ENCODE measurements at regions not wholly inside any gene's neighbourhood (a gene's known extent, or its start where the extent isn't known, plus 50 kb on each side); places are given as distances from the start of the nearest gene placed in this dataset.

GRCh38 chr7:84605301-84605700, 410.7 kb upstream of the SEMA3A start:
- no peak overlapping the region for H2BK15ac ChIP-seq (ENCODE audit: low read length)
- H4K91ac ChIP-seq (ENCODE audit: low read depth, low read length, poor library complexity) = no peak overlapping the region
- no peaks in the 10 kb centered on the region for H3K36me3 ChIP-seq (replicated peaks in 1 of 2; ENCODE audit: control insufficient read depth in 2 of 2, insufficient read depth in 2 of 2, low read length in 2 of 2)
- no peak overlapping the region for H2BK5ac ChIP-seq (ENCODE audit: low read length)
- H3K4ac ChIP-seq (ENCODE audit: low read length) = no peak overlapping the region
- H3K4me1 ChIP-seq (ENCODE audit: control insufficient read depth in 2 of 2, insufficient read depth in 1 of 2, low read depth in 1 of 2, low read length in 2 of 2) = no peaks in the 10 kb centered on the region
- no peak overlapping the region for H3K27ac ChIP-seq (replicated peaks; ENCODE audit: low read length)
- H4K8ac ChIP-seq (ENCODE audit: low read depth, low read length) = no peak overlapping the region
- no peaks in the 10 kb centered on the region for H3K79me1 ChIP-seq (ENCODE audit: low read depth, low read length)
- no peak overlapping the region for H3K18ac ChIP-seq (ENCODE audit: low read length)
- no CpG with 5 or more reads among the region's 2 CpGs for WGBS, 2 donors (ENCODE audit: extremely low coverage in 2 of 2, insufficient read length in 2 of 2, insufficient replicate concordance in 1 of 2)
- no peak overlapping the region for H3K4me2 ChIP-seq (ENCODE audit: insufficient read depth, low read length, poor library complexity, severe bottlenecking)
- H2AFZ ChIP-seq (ENCODE audit: low read length) = no peak overlapping the region
- no peak overlapping the region for H2AK5ac ChIP-seq (ENCODE audit: low read depth, low read length)
- peaks cover 3 to 11% of the 10 kb centered on the region in 2 donors for H3K9me3 ChIP-seq (replicated peaks in 1 of 2; ENCODE audit: control insufficient read depth in 2 of 2, insufficient read depth in 1 of 2, low read depth in 1 of 2, low read length in 2 of 2)
- no peak overlapping the region for H3K9ac ChIP-seq (ENCODE audit: low read depth, low read length, poor library complexity)
- no peak for DNase-seq (ENCODE audit: low spot score)
- no peak overlapping the region for H2BK120ac ChIP-seq (ENCODE audit: low read depth, low read length)
- no peaks in the 10 kb centered on the region for H3K27me3 ChIP-seq (ENCODE audit: control insufficient read depth in 3 of 3, insufficient read depth in 3 of 3, low read depth in 1 of 3, low read length in 3 of 3)
- no peak overlapping the region for H3K4me3 ChIP-seq (ENCODE audit: low read length in 2 of 2)
- H2BK12ac ChIP-seq (ENCODE audit: low read length) = no peak overlapping the region
- no peak overlapping the region for H3K23ac ChIP-seq (ENCODE audit: low read depth, low read length, poor library complexity)
- no peak overlapping the region for H3K14ac ChIP-seq (ENCODE audit: low read length)

- Histone ChIP-seq H3K9ac (ENCODE audit: low read depth, low read length, poor library complexity) (no peak overlapping the region), H2BK15ac (ENCODE audit: low read length) (no peak overlapping the region), H2AFZ (ENCODE audit: low read length) (peak overlapping the region; percentile 38), H3K4me1 (ENCODE audit: control insufficient read depth in 2 of 2, insufficient read depth in 1 of 2, low read depth in 1 of 2, low read length in 2 of 2) (no peaks in the 10 kb centered on the region), H2BK12ac (ENCODE audit: low read length) (no peak overlapping the region), H3K23ac (ENCODE audit: low read depth, low read length, poor library complexity) (no peak overlapping the region), H3K18ac (ENCODE audit: low read length) (no peak overlapping the region), H3K4me2 (ENCODE audit: insufficient read depth, low read length, poor library complexity, severe bottlenecking) (no peak overlapping the region), H2BK120ac (ENCODE audit: low read depth, low read length) (no peak overlapping the region), H3K79me1 (ENCODE audit: low read depth, low read length) (no peaks in the 10 kb centered on the region), H3K36me3 (replicated peaks in 1 of 2; ENCODE audit: control insufficient read depth in 2 of 2, insufficient read depth in 2 of 2, low read length in 2 of 2) (no peaks in the 10 kb centered on the region), H3K4me3 (ENCODE audit: low read length in 2 of 2) (no peak overlapping the region), H3K27me3 (ENCODE audit: control insufficient read depth in 3 of 3, insufficient read depth in 3 of 3, low read depth in 1 of 3, low read length in 3 of 3) (no peaks in the 10 kb centered on the region), H3K14ac (ENCODE audit: low read length) (no peak overlapping the region), H4K8ac (ENCODE audit: low read depth, low read length) (no peak overlapping the region), H3K9me3 (replicated peaks in 1 of 2; ENCODE audit: control insufficient read depth in 2 of 2, insufficient read depth in 1 of 2, low read depth in 1 of 2, low read length in 2 of 2) (peaks cover 3 to 11% of the 10 kb centered on the region in 2 donors), H3K4ac (ENCODE audit: low read length) (no peak overlapping the region), H3K27ac (replicated peaks; ENCODE audit: low read length) (no peak overlapping the region), H2BK5ac (ENCODE audit: low read length) (no peak overlapping the region), H4K91ac (ENCODE audit: low read depth, low read length, poor library complexity) (no peak overlapping the region), H2AK5ac (ENCODE audit: low read depth, low read length) (no peak overlapping the region)
- DNase-seq (ENCODE audit: low spot score) = no peak
- no CpG with 5 or more reads among the region's 5 CpGs for WGBS, 2 donors (ENCODE audit: extremely low coverage in 2 of 2, insufficient read length in 2 of 2, insufficient replicate concordance in 1 of 2)
These were observed 409.0 kb upstream of the SEMA3A start for GRCh38 chr7:84603545-84603944.

- H3K4ac ChIP-seq (ENCODE audit: low read length) = no peak overlapping the region
- H3K4me1 ChIP-seq (ENCODE audit: control insufficient read depth in 2 of 2, insufficient read depth in 1 of 2, low read depth in 1 of 2, low read length in 2 of 2) = no peaks in the 10 kb centered on the region
- no peaks in the 10 kb centered on the region for H3K9me3 ChIP-seq (replicated peaks in 1 of 2; ENCODE audit: control insufficient read depth in 2 of 2, insufficient read depth in 1 of 2, low read depth in 1 of 2, low read length in 2 of 2)
- no peak overlapping the region for H3K23ac ChIP-seq (ENCODE audit: low read depth, low read length, poor library complexity)
- H3K18ac ChIP-seq (ENCODE audit: low read length) = no peak overlapping the region
- H2BK5ac ChIP-seq (ENCODE audit: low read length) = no peak overlapping the region
- no peaks in the 10 kb centered on the region for H3K79me1 ChIP-seq (ENCODE audit: low read depth, low read length)
- H3K14ac ChIP-seq (ENCODE audit: low read length) = no peak overlapping the region
- H4K8ac ChIP-seq (ENCODE audit: low read depth, low read length) = no peak overlapping the region
- no peaks in the 10 kb centered on the region for H3K27me3 ChIP-seq (ENCODE audit: control insufficient read depth in 3 of 3, insufficient read depth in 3 of 3, low read depth in 1 of 3, low read length in 3 of 3)
- H2AFZ ChIP-seq (ENCODE audit: low read length) = no peak overlapping the region
- H3K9ac ChIP-seq (ENCODE audit: low read depth, low read length, poor library complexity) = no peak overlapping the region
- no peak for DNase-seq (ENCODE audit: low spot score)
- H2BK120ac ChIP-seq (ENCODE audit: low read depth, low read length) = no peak overlapping the region
- H2BK15ac ChIP-seq (ENCODE audit: low read length) = no peak overlapping the region
- H3K36me3 ChIP-seq (replicated peaks in 1 of 2; ENCODE audit: control insufficient read depth in 2 of 2, insufficient read depth in 2 of 2, low read length in 2 of 2) = no peaks in the 10 kb centered on the region
- no peak overlapping the region for H4K91ac ChIP-seq (ENCODE audit: low read depth, low read length, poor library complexity)
- no peak overlapping the region for H3K4me2 ChIP-seq (ENCODE audit: insufficient read depth, low read length, poor library complexity, severe bottlenecking)
- H3K4me3 ChIP-seq (ENCODE audit: low read length in 2 of 2) = no peak overlapping the region
- H2AK5ac ChIP-seq (ENCODE audit: low read depth, low read length) = no peak overlapping the region
- H3K27ac ChIP-seq (replicated peaks; ENCODE audit: low read length) = no peak overlapping the region
- WGBS, 2 donors (ENCODE audit: extremely low coverage in 2 of 2, insufficient read length in 2 of 2, insufficient replicate concordance in 1 of 2) = no CpG with 5 or more reads among the region's 4 CpGs
- H2BK12ac ChIP-seq (ENCODE audit: low read length) = no peak overlapping the region
These were observed 400.4 kb upstream of the SEMA3A start for GRCh38 chr7:84595026-84595425.

GRCh38 chr7:84591897-84592296, 397.3 kb upstream of the SEMA3A start:
- H3K79me1 ChIP-seq (ENCODE audit: low read depth, low read length) = no peaks in the 10 kb centered on the region
- no peaks in the 10 kb centered on the region for H3K9me3 ChIP-seq (replicated peaks in 1 of 2; ENCODE audit: control insufficient read depth in 2 of 2, insufficient read depth in 1 of 2, low read depth in 1 of 2, low read length in 2 of 2)
- no peak overlapping the region for H2BK5ac ChIP-seq (ENCODE audit: low read length)
- no peak overlapping the region for H3K14ac ChIP-seq (ENCODE audit: low read length)
- H4K91ac ChIP-seq (ENCODE audit: low read depth, low read length, poor library complexity) = no peak overlapping the region
- H2BK15ac ChIP-seq (ENCODE audit: low read length) = no peak overlapping the region
- no peak overlapping the region for H3K23ac ChIP-seq (ENCODE audit: low read depth, low read length, poor library complexity)
- no peak overlapping the region for H3K27ac ChIP-seq (replicated peaks; ENCODE audit: low read length)
- WGBS, 2 donors (ENCODE audit: extremely low coverage in 2 of 2, insufficient read length in 2 of 2, insufficient replicate concordance in 1 of 2) = no CpG with 5 or more reads among the region's 2 CpGs
- H2BK12ac ChIP-seq (ENCODE audit: low read length) = no peak overlapping the region
- H3K4ac ChIP-seq (ENCODE audit: low read length) = no peak overlapping the region
- no peak overlapping the region for H4K8ac ChIP-seq (ENCODE audit: low read depth, low read length)
- DNase-seq (ENCODE audit: low spot score) = no peak
- H3K36me3 ChIP-seq (replicated peaks in 1 of 2; ENCODE audit: control insufficient read depth in 2 of 2, insufficient read depth in 2 of 2, low read length in 2 of 2) = no peaks in the 10 kb centered on the region
- H2AK5ac ChIP-seq (ENCODE audit: low read depth, low read length) = no peak overlapping the region
- no peak overlapping the region for H2BK120ac ChIP-seq (ENCODE audit: low read depth, low read length)
- no peaks in the 10 kb centered on the region for H3K27me3 ChIP-seq (ENCODE audit: control insufficient read depth in 3 of 3, insufficient read depth in 3 of 3, low read depth in 1 of 3, low read length in 3 of 3)
- H3K9ac ChIP-seq (ENCODE audit: low read depth, low read length, poor library complexity) = no peak overlapping the region
- H3K4me1 ChIP-seq (ENCODE audit: control insufficient read depth in 2 of 2, insufficient read depth in 1 of 2, low read depth in 1 of 2, low read length in 2 of 2) = no peaks in the 10 kb centered on the region
- H3K18ac ChIP-seq (ENCODE audit: low read length) = no peak overlapping the region
- no peak overlapping the region for H3K4me3 ChIP-seq (ENCODE audit: low read length in 2 of 2)
- no peak overlapping the region for H3K4me2 ChIP-seq (ENCODE audit: insufficient read depth, low read length, poor library complexity, severe bottlenecking)
- H2AFZ ChIP-seq (ENCODE audit: low read length) = no peak overlapping the region

Measured in neuronal stem cell (in vitro differentiated cells).